Heart right ventricle (tissue), 16 donors: ENCODE measurements at regions not wholly inside any gene's neighbourhood (a gene's known extent, or its start where the extent isn't known, plus 50 kb on each side); places are given as distances from the start of the nearest gene placed in this dataset.

Experiments
- ATAC-seq, 8 donors: fragments of 200-7000 bp; cut with Tn5 transposase; one replicate each; pipeline ENCODE4 v1.9.1; 2020; ENCODE audit warnings: mild to moderate bottlenecking in 8 of 8, moderate library complexity in 8 of 8, moderate number of reproducible peaks in 1 of 8
- DNase-seq, 2 donors: peaks; one replicate each; pipeline ENCODE4 v3.0.0-alpha.2; 2020
- H3K27ac ChIP-seq, 10 donors: fragments of 200-600 bp; sonication (generic) in 2 of 10; one replicate each; pipeline versions ENCODE4 v1.5.0 to v1.8.0; 2020 to 2022; ENCODE audit warnings: mild to moderate bottlenecking in 3 of 10
- H3K27me3 ChIP-seq, 7 donors: fragments of 200-600 bp; one replicate each; pipeline ENCODE4 v1.8.0; 2021 to 2022; ENCODE audit warnings: mild to moderate bottlenecking in 2 of 7
- H3K36me3 ChIP-seq, 9 donors: fragments of 200-600 bp; sonication (generic) in 1 of 9; one replicate each; pipeline versions ENCODE4 v1.5.0 to v1.8.0; 2020 to 2022; ENCODE audit warnings: mild to moderate bottlenecking in 2 of 9
- H3K4me1 ChIP-seq, 9 donors: fragments of 200-600 bp; sonication (generic) in 1 of 9; one replicate each; pipeline versions ENCODE4 v1.5.0 to v1.8.0; 2020 to 2022; ENCODE audit warnings: mild to moderate bottlenecking in 4 of 9
- H3K4me3 ChIP-seq, 10 donors: fragments of 200-600 bp; sonication (generic) in 2 of 10; one replicate each; pipeline versions ENCODE4 v1.5.0 to v1.8.0; 2020 to 2022; ENCODE audit warnings: mild to moderate bottlenecking in 7 of 10, moderate library complexity in 2 of 10
- H3K9me3 ChIP-seq, 11 donors: fragments of 200-600 bp in 10 of 11; sonication (generic) in 2 of 11; one replicate each; pipeline versions ENCODE4 v1.5.0 to v1.8.0; 2013 to 2022; ENCODE audit warnings: mild to moderate bottlenecking in 2 of 11, control low read depth in 1 of 11, moderate library complexity in 1 of 11
- CTCF ChIP-seq, 9 donors: fragments of 200-600 bp; sonication (generic) in 2 of 9; IDR thresholded peaks; one replicate each; pipeline versions ENCODE4 v1.5.0 to v1.8.0; 2021 to 2022; ENCODE audit warnings: antibody characterized with exemption in 9 of 9, mild to moderate bottlenecking in 5 of 9, moderate library complexity in 1 of 9
- WGBS, 2 donors: extraction: QIAGEN DNeasy Blood & Tissue Kit; methylation state at CpG; one replicate each; pipeline ENCODE4 v1.1.7; 2013; ENCODE audit warnings: inconsistent platforms in 1 of 2; 5-methylcytosine and 5-hydroxymethylcytosine counted together
- intact Hi-C, 10 donors: fragments of 100-400 bp; cut with DNase I; formaldehyde crosslinking; loops; one replicate each; pipeline versions ENCODE4 v1.11.1 to v1.14.2; 2022
- donor health status: Arrhythmogenic right ventricular cardiomyopathy.
- donor health status: ischemic (EF 13 %, LVEDD 7.1; RV severe dilation, severe dysfunction).
- donor health status: healthy with polysubstance abuse.
- donor health status: DM: no; HTN: yes; CAD: no.
- donor health status: DM: no; HTN: no; CAD: no.
- donor health status: ischemic (EF 25% LVEDD 6.9; RV normal size, moderate dysfunction).
- donor health status: ischemic (EF 25% LVEDD 5.7; RV mildly dilated, moderate dysfunction).
- donor health status: healthy.
- donor health status: DM: yes; HTN: yes; CAD: no.
- donor health status: Ischemic cardiomyopathy.
- donor health status: ischemic (EF 35%, LVEDD 5.7; RV mildly dilated, moderate dysfunction).
- donor health status: nonischemic (EF 11% LVEDD 7.7; RV severe dilation, severe dysfunction).
- donor health status: DM: yes; HTN: yes; CAD: no.
- donor health status: PGD.
- donor health status: ischemic (EF 29% LVEDD 5.4; RV normal size, mild dysfunction).
- donor health status: nonischemic (EF 23%, LVEDD 6.1; RV moderate dilation, normal function).

- no peak for ATAC-seq
- Histone ChIP-seq H3K9me3 (no peaks in the 10 kb centered on the region), H3K36me3 (no peaks in the 10 kb centered on the region), H3K4me1 (peaks cover 0 to 27% (median 11%) of the 10 kb centered on the region in 9 donors), H3K27ac (no peak overlapping the region), H3K4me3 (no peak overlapping the region), H3K27me3 (no peaks in the 10 kb centered on the region)
- DNase-seq, result no peak
- WGBS, 2 donors, result 92 to 94% methylated on average over 16 of the region's 16 CpGs
- no peak for TF ChIP-seq CTCF (IDR thresholded peaks at IDR 0.05)
- intact Hi-C loops, result no loop called here
These were observed 176.3 kb upstream of the BMPER start for GRCh38 chr7:33728873-33729551.

- Histone ChIP-seq H3K27me3 (no peaks in the 10 kb centered on the region), H3K4me1 (peaks cover 0 to 25% (median 11%) of the 10 kb centered on the region in 9 donors), H3K36me3 (no peaks in the 10 kb centered on the region), H3K27ac (no peak overlapping the region), H3K9me3 (no peaks in the 10 kb centered on the region), H3K4me3 (no peak overlapping the region)
- whole genome bisulfite sequencing, 2 donors, result 72 to 80% methylated on average over 3 of the region's 3 CpGs
- ATAC-seq (no peak), DNase-seq (no peak)
- TF ChIP-seq CTCF (IDR thresholded peaks at IDR 0.05), result no peak
- intact Hi-C loops, result no loop called here
These were observed 175.6 kb upstream of the BMPER start for GRCh38 chr7:33729726-33730125.

GRCh38 chr7:33730958-33731357 is 174.4 kb upstream of the BMPER start:
- intact Hi-C loops, result no loop called here
- H3K4me1 ChIP-seq, result peaks cover 0 to 12% (median 4%) of the 10 kb centered on the region in 9 donors
- 77 to 84% methylated on average over 4 of the region's 4 CpGs for WGBS, 2 donors
- no peak for TF ChIP-seq CTCF (IDR thresholded peaks at IDR 0.05)
- ATAC-seq (no peak), DNase-seq (no peak)
- no peaks in the 10 kb centered on the region for H3K9me3 ChIP-seq
- no peak overlapping the region for H3K4me3 ChIP-seq
- no peak overlapping the region for H3K27ac ChIP-seq
- no peaks in the 10 kb centered on the region for H3K27me3 ChIP-seq
- H3K36me3 ChIP-seq, result no peaks in the 10 kb centered on the region

- DNase-seq (no peak), ATAC-seq (no peak)
- WGBS, 2 donors, result 95 to 96% methylated on average over 5 of the region's 5 CpGs
- Histone ChIP-seq H3K4me3 (no peak overlapping the region), H3K9me3 (no peaks in the 10 kb centered on the region), H3K36me3 (no peaks in the 10 kb centered on the region), H3K27ac (no peak overlapping the region), H3K27me3 (no peaks in the 10 kb centered on the region), H3K4me1 (peaks cover 0 to 6% (median 0%) of the 10 kb centered on the region in 9 donors)
- intact Hi-C loops, result no loop called here
- no peak for TF ChIP-seq CTCF (IDR thresholded peaks at IDR 0.05)
These were observed 173.4 kb upstream of the BMPER start for GRCh38 chr7:33731912-33732311.
